ES-I3 (cell line): ENCODE measurements at regions not wholly inside any gene's neighbourhood (a gene's known extent, or its start where the extent isn't known, plus 50 kb on each side); places are given as distances from the start of the nearest gene placed in this dataset.
"Not testable (repeated sequence)": the region's sequence is repeated elsewhere in the genome, so short reads cannot be mapped to it uniquely, and the experiment has no call there.

Source experiments
- H3K36me3 ChIP-seq: 2 replicates; pipeline ENCODE4 v1.6.1; 2013; ENCODE audit warnings: mild to moderate bottlenecking, low read length, control low read depth, moderate library complexity; ENCODE audit not compliant: insufficient read depth
- H3K4me1 ChIP-seq: 2 replicates; pipeline ENCODE4 v1.6.1; 2013; ENCODE audit warnings: mild to moderate bottlenecking, control low read depth, low read length; ENCODE audit not compliant: insufficient read depth
- H3K9ac ChIP-seq: 2 replicates; pipeline ENCODE4 v1.6.1; 2013; ENCODE audit warnings: low read depth, mild to moderate bottlenecking, low read length, moderate library complexity
- H3K9me3 ChIP-seq: 2 replicates; pipeline ENCODE4 v1.6.1; 2013; ENCODE audit warnings: mild to moderate bottlenecking, low read length, moderate library complexity; ENCODE audit not compliant: control insufficient read depth, insufficient read depth

DNA sequence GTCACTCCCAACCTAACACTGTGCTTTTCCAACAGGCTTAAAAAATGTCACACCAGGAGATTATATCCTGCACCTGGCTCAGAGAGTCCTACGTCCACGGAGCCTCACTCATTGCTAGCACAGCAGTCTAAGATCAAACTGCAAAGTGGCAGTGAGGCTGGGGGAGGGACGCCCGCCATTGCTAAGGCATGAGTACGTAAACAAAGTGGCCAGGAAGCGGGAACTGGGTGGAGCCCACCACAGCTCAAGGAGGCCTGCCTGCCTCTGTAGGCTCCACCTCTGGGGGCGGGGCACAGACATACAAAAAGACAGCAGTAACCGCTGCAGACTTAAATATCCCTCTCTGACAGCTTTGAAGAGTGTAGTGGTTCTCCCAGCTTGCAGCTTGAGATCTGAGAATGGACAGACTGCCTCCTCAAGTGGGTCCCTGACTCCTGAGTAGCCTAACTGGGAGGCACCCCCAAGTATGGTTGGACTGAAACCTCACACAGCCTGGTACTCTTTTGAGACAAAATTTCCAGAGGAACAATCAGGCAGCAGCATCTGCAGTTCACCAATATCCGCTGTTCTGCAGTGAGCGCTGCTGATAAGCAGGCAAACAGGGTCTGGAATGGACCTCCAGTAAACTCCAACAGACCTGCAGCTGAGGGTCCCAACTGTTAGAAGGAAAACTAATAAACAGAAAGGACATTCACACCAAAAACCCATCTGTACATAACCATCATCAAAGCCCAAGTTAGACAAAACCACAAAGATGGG lies 2986.4 kb upstream of the OR11H1 start:
- H3K9me3 ChIP-seq, H3K4me1 ChIP-seq, H3K9ac ChIP-seq, H3K36me3 ChIP-seq: not testable (repeated sequence)

GRCh38 chr22:12553366-12553765 lies 2974.6 kb upstream of the OR11H1 start:
- H3K36me3 ChIP-seq, H3K4me1 ChIP-seq, H3K9ac ChIP-seq, H3K9me3 ChIP-seq: not testable (repeated sequence)

DNA sequence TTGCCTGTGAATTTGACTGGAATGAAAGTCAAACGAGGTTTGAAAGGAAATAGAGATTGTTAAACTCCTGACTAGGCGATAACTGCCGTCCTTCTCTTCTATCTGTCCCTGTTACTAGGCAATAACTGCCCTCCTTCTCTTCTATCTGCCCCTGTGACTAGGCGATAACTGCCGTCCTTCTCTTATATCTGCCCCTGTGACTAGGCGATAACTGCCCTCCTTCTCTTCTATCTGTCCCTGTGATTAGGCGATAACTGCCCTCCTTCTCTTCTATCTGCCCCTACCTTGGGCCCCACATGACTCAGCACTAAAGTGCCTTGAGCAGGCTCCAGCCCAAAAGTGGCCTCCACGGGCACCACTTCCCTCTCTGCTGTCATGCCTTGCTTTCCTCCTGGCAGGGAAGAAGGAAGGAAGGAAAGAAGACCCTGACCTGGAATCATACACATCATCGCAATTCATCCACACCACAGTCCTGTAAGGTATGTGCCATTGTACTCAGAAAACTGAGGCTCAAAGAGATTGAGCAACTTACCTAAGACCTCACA lies 2973.3 kb upstream of the OR11H1 start:
- not testable (repeated sequence) for H3K4me1 ChIP-seq, H3K9me3 ChIP-seq, H3K36me3 ChIP-seq, H3K9ac ChIP-seq

DNA sequence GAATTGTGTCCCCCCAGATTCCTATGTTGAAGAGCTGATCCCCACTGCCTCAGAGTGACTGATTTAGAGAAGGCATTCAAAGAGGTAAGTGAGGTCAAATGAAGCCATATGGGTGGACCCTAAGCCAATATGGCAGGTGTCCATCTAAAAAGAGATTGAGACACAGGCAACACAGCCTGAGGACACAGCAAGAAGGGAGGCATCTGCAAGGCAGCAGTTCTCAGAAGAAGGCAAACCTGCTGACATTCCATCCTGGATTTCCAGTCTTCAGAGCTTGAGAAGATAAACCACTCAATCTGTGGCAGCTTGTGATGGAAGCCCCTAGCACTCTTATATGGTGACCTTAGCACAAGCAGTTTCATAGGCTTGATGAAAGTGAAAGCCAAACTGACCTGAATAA lies 2956.5 kb upstream of the OR11H1 start:
- not testable (repeated sequence) for H3K4me1 ChIP-seq, H3K9ac ChIP-seq, H3K9me3 ChIP-seq, H3K36me3 ChIP-seq

- H3K9ac ChIP-seq, H3K9me3 ChIP-seq, H3K36me3 ChIP-seq, H3K4me1 ChIP-seq: not testable (repeated sequence)
Measured at GRCh38 chr22:12579655-12580054, 2948.3 kb upstream of the OR11H1 start.

GRCh38 chr22:12584457-12584856 lies 2943.5 kb upstream of the OR11H1 start:
- not testable (repeated sequence) for H3K9ac ChIP-seq, H3K36me3 ChIP-seq, H3K4me1 ChIP-seq, H3K9me3 ChIP-seq

DNA sequence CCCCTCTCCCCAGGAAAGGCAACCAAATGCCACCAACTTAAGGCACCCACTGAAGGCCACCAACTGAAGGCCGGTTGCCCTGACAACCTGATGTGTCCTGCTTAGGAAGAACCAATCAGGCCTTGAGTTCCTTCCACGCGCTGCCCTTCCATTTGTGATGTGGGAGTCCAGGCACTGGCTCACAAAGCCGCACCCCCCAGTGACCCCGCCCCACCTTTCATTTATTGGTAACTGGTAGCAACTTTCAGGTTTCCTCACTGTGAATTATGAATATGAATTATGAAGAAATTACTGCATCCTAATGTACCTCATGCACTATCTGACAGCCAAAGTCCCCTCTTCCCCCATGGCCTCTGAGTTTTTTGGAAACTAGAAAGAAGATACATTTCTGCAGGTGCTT lies 2943.1 kb upstream of the OR11H1 start:
- H3K4me1 ChIP-seq, H3K9ac ChIP-seq, H3K36me3 ChIP-seq, H3K9me3 ChIP-seq: not testable (repeated sequence)

DNA sequence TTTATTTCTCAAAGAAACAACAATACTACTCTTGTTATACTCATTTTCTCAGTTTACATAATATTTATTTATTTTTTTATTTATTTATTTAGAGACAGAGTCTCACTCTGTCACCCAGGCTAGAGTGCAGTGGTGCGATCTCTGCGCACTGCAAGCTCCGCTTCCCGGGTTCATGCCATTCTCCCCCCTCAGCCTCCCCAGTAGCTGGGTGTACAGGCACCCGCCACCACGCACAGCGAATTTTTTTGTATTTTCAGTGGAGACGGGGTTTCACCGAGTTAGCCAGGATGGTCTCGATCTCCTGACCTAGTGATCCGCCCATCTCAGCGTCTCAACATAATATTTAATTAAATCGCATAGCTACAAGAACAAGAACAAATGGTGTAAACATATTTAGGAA lies 2932.3 kb upstream of the OR11H1 start:
- not testable (repeated sequence) for H3K36me3 ChIP-seq, H3K9me3 ChIP-seq, H3K9ac ChIP-seq, H3K4me1 ChIP-seq

DNA sequence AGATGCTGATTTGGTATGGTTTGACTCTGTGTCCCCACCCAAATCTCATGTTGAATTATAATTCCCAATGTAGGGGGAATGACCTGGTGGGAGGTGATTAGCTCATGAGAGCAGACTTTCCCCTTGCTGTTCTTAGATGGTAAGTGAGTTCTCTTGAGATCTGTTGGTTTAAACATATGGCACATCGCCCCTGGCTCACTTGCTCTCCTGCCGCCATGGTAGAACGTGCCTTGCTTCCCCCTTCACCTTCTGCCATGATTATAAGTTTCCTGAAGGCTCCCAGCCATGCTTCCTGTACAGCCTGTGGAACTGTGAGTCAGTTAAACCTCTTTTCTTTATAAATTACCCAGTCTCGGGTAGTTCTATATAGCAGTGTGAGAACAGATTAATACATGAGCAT lies 2930.2 kb upstream of the OR11H1 start:
- H3K4me1 ChIP-seq, H3K9ac ChIP-seq, H3K36me3 ChIP-seq, H3K9me3 ChIP-seq: not testable (repeated sequence)

- H3K4me1 ChIP-seq, H3K36me3 ChIP-seq, H3K9me3 ChIP-seq: not testable (repeated sequence)
- peak overlapping the region; percentile 47; the same call in 1 of the 2 replicates for H3K9ac ChIP-seq
Measured at GRCh38 chr22:12601510-12601869, 2926.5 kb upstream of the OR11H1 start.

- Histone ChIP-seq H3K9me3 (no peaks in the 10 kb centered on the region), H3K9ac (peak overlapping the region; percentile 47; the same call in 1 of the 2 replicates), H3K36me3 (no peaks in the 10 kb centered on the region), H3K4me1 (no peaks in the 10 kb centered on the region)
Measured at GRCh38 chr22:12601870-12602779, 2925.9 kb upstream of the OR11H1 start.

DNA sequence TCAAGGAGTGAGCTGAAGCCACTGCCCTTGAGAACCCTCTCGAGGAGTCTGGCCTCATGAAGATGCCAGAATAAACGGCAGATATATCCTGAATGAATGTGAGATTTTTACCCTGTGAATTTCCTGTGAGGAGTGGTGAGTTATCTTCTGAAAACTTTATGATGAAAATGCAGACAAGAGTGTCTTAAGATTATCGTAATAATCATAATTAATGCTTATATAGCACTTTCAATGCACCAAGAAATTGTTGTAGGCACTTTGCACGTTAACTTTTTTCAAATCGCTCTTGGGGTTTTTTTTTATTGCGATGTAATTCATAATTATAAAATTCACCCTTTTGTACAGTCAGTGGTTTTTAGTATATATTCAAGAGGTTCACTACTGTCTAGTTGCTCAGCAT lies 2924.6 kb upstream of the OR11H1 start:
- not testable (repeated sequence) for H3K4me1 ChIP-seq, H3K9ac ChIP-seq, H3K9me3 ChIP-seq, H3K36me3 ChIP-seq

DNA sequence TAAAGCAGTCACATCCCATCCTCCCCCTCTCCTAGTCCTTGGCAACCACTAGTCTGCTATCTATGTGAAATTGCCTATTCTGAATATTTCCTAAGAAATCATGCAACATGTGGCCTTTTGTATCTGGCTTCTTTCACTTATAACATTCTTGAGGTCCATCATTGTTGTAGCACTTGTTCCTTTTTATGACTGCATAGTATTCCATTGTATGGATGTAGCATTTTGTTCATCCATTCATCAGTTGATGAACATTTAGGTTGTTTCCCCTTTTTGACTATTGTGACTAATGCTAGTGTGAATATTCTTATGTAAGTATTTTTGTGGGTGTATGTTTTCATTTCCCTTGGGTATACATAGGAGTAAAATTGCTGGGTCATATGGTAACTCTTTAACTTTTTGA lies 2924.2 kb upstream of the OR11H1 start:
- not testable (repeated sequence) for H3K9me3 ChIP-seq, H3K36me3 ChIP-seq, H3K9ac ChIP-seq, H3K4me1 ChIP-seq

DNA sequence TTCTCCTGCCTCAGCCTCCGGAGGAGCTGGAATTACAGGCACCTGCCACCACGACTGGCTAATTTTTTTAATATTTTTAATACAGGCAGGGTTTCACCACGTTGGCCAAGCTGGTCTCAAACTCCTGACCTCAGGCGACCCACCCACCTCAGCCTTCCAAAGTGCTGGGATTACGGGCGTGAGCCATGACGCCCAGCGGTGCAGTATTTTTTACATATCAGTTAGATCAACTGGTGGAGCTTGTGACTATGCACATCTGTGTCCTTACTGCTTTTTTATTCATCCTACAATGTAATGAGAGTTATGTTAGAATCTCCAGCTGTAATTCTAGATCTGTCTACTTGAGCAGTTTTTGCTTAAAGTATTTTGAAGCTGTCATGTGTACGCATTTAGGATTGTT lies 2919.5 kb upstream of the OR11H1 start:
- H3K9ac ChIP-seq, H3K36me3 ChIP-seq, H3K9me3 ChIP-seq, H3K4me1 ChIP-seq: not testable (repeated sequence)

- H3K9me3 ChIP-seq, result no peaks in the 10 kb centered on the region
- H3K4me1 ChIP-seq, result no peaks in the 10 kb centered on the region
- H3K36me3 ChIP-seq, result no peaks in the 10 kb centered on the region
- H3K9ac ChIP-seq, result no peak overlapping the region
Measured at GRCh38 chr22:12613199-12613598, 2914.8 kb upstream of the OR11H1 start.
